ENCODE measurements at regions not wholly inside any gene's neighbourhood (a gene's known extent, or its start where the extent isn't known, plus 50 kb on each side); places are given as distances from the start of the nearest gene placed in this dataset.
"Not testable (repeated sequence)": the region's sequence is repeated elsewhere in the genome, so short reads cannot be mapped to it uniquely, and the experiment has no call there.

GRCh38 chr20:23299673-23300050, 50.9 kb upstream of the NXT1 start:
- DNase-seq = no peak

GRCh38 chr20:23298926-23299672, 51.5 kb upstream of the NXT1 start:
- no peak for DNase-seq

- no peak for DNase-seq
These were observed 52.4 kb upstream of the NXT1 start for GRCh38 chr20:23298155-23298554.

- DNase-seq = no peak
These were observed 53.5 kb upstream of the NXT1 start for GRCh38 chr20:23296841-23297701.

GRCh38 chr20:23295934-23296333, 54.7 kb upstream of the NXT1 start:
- DNase-seq = no peak

- no peak for DNase-seq
These were observed 55.9 kb upstream of the NXT1 start for GRCh38 chr20:23294671-23295070.

- DNase-seq = no peak
These were observed 56.4 kb upstream of the NXT1 start for GRCh38 chr20:23294166-23294565.

GRCh38 chr20:23293689-23294088, 56.9 kb upstream of the NXT1 start:
- no peak for DNase-seq

- not testable (repeated sequence) for DNase-seq
These were observed 58.3 kb upstream of the NXT1 start for GRCh38 chr20:23292311-23292710.

GRCh38 chr20:23291575-23292240, 58.9 kb upstream of the NXT1 start:
- DNase-seq = no peak

GRCh38 chr20:23290761-23291574, 59.6 kb upstream of the NXT1 start:
- DNase-seq = no peak

GRCh38 chr20:23289724-23290395, 60.7 kb upstream of the NXT1 start:
- no peak for DNase-seq

GRCh38 chr20:23289249-23289648, 61.3 kb upstream of the NXT1 start:
- no peak for DNase-seq

- no peak for DNase-seq
These were observed 63.0 kb upstream of the NXT1 start for GRCh38 chr20:23287354-23288190.

- DNase-seq = no peak
These were observed 64.2 kb upstream of the NXT1 start for GRCh38 chr20:23286346-23286745.

- no peak for DNase-seq
These were observed 65.1 kb upstream of the NXT1 start for GRCh38 chr20:23285536-23285935.

GRCh38 chr20:23284009-23284408, 66.6 kb upstream of the NXT1 start:
- no peak for DNase-seq

- no peak for DNase-seq
These were observed 67.3 kb upstream of the NXT1 start for GRCh38 chr20:23283096-23283850.

GRCh38 chr20:23282546-23282945, 68.0 kb upstream of the NXT1 start:
- DNase-seq = no peak

- DNase-seq = no peak
These were observed 68.5 kb upstream of the NXT1 start for GRCh38 chr20:23282111-23282510.

GRCh38 chr20:23279836-23280235, 70.8 kb upstream of the NXT1 start:
- no peak for DNase-seq

All from NCI-H446 (cell line).